Stimulated activated CD4-positive, alpha-beta T cell treated with anti-CD3 and anti-CD28 coated beads, TNF-alpha, amount 100 ng/mL, for 24 hours (primary cell): ENCODE measurements at regions not wholly inside any gene's neighbourhood (a gene's known extent, or its start where the extent isn't known, plus 50 kb on each side); places are given as distances from the start of the nearest gene placed in this dataset.

Experiments
- DNase-seq, 3 experiments: peaks; one replicate each; pipeline ENCODE4 v3.0.0-alpha.2; 2020; ENCODE audit warnings: low read depth in 3 of 3

GRCh38 chr11:114876234-114876633 lies 197.9 kb downstream of the NXPE2 start:
- no peak for DNase-seq

GRCh38 chr11:114877976-114878375 lies 199.6 kb downstream of the NXPE2 start:
- no peak for DNase-seq

GRCh38 chr11:114880442-114880841 lies 202.1 kb downstream of the NXPE2 start:
- DNase-seq = no peak

DNA sequence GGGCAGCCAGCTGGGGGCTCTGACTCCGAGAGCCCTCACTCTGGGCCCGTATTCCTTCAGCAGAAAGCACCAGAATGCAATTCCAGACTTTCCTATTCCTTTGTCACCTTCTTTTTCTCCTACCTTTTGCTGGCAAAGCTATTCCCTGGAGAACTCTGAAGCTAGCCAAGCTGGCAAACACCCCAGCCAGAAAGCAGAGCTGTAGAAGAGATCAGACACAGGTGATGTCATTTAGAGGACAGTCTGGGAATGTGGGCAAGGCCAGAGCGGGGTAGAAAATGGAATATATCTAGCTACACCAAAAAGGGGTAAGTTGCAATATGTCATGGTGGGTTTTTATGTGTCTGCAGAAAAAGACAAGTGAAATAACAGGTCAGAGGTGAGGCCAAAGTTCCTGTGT lies 205.1 kb downstream of the NXPE2 start:
- no peak for DNase-seq

DNA sequence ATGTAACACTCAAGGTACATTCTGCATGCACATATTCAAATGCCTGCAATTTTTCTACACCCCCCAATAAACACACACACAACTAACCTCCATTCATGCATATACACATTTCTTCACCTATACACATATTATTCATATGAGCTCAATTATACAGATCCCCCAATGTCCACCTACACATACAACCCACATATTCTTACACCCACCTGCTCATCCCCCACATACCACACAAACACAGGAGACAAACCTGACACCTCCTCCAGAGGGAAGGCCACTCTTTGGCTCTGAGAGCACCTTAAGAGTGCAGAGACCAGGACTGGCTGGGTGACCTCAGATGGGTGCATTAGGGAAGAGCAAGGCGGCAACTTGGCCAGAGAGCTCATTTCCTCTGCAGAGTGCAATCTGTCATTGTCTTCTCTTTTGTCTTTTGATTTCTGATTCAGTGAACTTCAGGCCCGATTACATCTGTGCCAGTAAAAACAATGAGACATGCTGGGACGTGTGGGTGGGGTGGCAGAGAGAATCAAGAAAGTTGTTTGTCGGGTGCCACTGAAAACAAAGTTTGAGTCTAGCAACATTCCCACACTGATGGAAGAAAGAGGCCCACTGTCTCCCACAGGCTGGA lies 208.4 kb downstream of the NXPE2 start:
- DNase-seq = no peak

- DNase-seq = no peak
Observed at GRCh38 chr11:114889594-114890011, 211.3 kb downstream of the NXPE2 start.

- DNase-seq = no peak
Observed at GRCh38 chr11:114890038-114890437, 211.7 kb downstream of the NXPE2 start.

- DNase-seq = no peak
Observed at GRCh38 chr11:114891911-114892310, 213.6 kb downstream of the NXPE2 start.

GRCh38 chr11:114892381-114893197 lies 214.3 kb downstream of the NXPE2 start:
- peak in 1 of 3 experiments; percentile 1 for DNase-seq

GRCh38 chr11:114893329-114893728 lies 215.0 kb downstream of the NXPE2 start:
- no peak for DNase-seq

DNA sequence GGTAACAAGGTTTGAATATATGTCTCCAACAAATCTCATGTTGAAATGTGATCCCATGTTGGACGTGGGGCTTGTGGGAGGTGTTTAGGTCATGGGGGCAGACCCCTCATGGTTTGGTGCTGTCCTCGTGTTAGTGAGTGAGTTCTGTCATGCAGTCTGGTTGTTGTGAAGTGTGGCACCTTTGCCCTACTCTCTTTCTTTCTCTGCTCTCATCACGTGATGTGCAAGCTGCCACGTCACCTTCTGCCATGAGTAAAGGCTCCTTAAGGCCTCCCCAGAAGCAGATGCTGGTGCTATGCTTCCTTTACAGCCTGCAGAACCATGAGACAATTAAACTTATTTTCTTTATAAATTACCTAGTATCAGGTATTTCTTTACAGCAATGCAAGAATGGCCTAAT lies 218.3 kb downstream of the NXPE2 start:
- no peak for DNase-seq

DNA sequence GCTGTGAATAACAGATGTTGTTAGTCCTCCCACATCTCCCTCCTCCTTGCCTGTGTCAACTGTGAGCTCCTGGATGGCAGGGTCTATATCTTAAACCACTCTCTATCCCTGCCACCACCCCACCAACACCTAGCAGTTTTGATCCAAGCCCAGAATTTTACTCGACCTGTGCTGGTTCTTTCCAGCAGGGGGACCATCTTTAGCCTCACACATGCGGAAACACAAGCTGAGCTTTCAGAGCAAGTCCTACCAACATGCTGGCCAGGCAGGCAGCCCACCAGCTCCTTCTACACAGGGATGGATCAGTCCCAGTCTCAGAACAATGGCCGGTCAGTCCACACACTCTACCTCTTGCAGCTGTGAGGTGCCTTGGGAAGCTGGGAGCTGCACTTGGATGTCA lies 231.5 kb downstream of the NXPE2 start:
- no peak for DNase-seq

DNA sequence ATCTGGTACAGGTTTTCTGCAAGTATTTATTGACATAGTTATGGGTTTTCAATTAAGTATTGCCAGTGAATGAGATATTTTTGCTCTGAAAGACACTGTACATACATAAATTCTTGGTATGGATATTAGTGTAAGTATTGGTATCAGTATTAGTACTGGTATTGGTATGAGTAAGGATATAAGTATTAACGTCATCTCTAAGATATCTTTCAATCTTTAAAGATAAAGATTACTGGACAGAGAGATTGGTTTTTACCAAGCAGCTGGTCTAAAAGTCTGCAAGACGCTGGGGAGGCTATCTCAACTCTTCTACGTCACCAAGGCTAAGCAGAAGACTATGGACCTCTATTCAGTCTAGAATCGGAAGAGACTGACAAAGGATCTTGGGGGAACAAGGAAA lies 234.5 kb downstream of the NXPE2 start:
- DNase-seq = no peak

GRCh38 chr11:114914231-114915005 lies 236.1 kb downstream of the NXPE2 start:
- DNase-seq = no peak

DNA sequence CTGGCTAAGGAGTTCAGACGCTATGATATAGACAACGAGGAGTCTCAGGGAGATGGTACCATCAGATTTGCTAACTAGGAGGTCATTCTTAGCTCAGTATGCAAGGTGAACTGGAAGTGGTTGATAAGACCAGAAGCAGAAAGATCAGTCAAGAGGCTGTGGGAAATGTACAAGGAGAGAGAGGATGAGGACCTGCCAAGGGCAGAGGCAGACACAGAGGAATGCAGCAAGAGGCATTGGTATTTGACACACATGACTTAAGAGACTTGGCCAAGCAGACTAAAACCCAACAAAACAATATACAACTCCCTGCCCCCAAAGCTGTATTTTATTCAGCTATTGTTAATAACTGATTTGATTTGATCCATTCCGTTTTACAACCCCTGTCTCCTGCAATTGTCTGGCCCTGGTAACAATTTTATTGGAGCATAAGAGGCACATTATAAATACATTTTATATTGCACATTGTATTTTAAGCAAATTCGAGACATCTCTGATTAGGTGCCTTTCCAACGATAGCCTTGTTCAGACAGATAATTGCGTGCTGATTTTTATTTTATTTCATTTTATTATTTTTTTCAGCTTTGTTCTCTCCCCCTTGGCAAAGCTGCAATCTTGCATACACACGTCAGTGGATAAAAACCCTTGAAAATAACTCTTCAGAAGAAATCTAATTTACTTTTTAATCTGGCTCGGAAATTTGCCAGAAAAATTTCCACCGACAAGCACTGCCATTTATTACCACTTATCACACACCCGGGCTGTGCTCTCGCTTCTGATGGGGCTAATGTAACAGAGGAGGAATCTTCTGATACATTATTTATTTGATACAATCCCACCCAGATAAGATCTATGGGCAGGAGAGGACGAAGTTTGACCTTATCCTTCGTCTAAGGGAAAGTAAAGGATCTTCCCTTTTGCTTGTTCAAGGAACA lies 237.8 kb downstream of the NXPE2 start:
- no peak for DNase-seq

DNA sequence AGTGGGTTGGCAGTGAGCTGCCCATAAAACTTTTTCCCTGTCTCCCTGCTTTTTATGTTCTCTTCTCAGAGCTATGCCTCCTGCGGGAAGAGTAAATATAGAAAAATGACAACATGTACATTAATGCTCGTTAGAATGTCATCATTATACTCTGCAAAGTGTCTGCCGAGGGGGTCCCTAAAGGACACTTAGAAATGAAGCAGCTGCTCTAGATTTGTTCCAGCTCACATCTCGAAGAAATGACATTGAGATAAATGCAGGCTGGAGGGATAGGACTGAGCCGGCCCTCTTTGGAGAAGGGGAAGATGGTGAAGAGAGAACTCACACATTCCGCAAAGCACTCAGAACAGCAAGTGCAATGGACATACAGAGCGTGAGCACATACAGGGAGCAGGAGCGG lies 240.0 kb downstream of the NXPE2 start:
- DNase-seq = no peak

DNA sequence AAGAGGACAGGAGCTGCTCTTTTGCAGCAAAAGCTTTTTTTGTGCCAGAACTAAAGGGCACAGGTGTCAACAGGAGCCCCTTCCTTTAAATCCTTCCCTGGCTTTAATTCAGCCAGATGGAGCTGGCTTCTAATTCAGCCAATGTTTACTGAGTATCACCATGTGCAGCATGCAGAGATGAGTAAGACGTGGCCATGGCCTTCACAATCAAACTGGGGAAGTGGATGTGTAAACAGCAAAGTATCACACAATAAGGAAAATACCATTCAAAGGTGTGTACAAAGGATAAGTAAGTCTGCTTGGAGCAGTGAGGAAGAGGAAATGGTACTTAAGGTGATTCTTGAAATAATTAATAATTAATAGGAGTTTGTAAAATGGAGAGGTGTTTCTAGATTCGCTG lies 243.4 kb downstream of the NXPE2 start:
- DNase-seq = no peak

DNA sequence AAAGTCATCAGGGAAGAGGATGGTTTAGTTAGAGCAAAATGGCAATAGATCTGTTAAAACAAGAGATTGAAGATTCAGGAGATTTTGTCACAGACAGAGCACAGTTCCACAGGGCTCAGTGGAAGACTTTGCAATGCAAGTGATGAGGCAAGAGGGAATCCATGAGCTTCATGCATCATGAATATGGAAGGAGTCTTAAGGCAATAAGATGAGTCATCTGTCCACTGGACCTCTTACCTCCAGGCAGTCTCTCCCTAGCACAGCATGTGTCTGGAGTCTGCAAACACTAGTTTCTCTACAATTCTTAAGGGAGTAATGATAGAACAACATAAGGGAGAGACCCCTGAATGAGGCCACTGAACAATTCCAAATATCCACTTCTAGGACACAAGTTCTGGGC lies 245.7 kb downstream of the NXPE2 start:
- no peak for DNase-seq

- DNase-seq = no peak
Observed at GRCh38 chr11:114925591-114925990, 247.3 kb downstream of the NXPE2 start.

DNA sequence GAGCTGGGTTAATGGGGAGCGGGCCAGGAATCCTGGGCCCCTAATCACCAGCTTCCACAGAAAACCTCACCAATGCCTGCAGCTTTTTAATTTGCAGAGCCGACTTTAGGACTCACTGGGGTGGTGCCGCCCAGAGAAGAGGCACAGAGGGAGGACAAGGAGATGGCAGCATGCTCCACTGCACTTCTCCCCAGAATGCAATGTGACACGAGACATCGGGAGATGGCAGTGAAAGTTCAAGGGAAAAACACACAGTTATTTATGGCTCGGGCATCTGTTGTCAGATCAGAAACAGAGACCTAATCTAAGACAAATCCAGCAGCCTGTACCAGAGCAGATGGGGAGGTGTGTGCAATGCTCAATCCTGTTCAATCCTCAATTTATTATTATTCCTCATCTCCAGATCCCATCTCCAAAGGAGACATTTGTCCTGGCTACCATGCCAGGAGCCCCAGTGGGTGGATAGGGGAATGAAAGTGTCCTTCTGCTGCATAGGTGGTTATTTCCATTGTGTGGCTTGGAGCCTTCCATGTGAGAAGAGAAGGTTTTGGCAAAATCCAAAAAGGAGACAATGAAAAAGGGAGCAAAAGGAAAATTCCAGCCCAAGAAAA lies 250.0 kb downstream of the NXPE2 start:
- DNase-seq = no peak

- no peak for DNase-seq
Observed at GRCh38 chr11:114929351-114930000, 251.1 kb downstream of the NXPE2 start.
